GM12872 (cell line): ENCODE measurements at regions not wholly inside any gene's neighbourhood (a gene's known extent, or its start where the extent isn't known, plus 50 kb on each side); places are given as distances from the start of the nearest gene placed in this dataset.

Experiments used
- TF ChIP-seq, protein P1 (sequence below): IDR thresholded peaks from 3 replicates; pipeline ENCODE4 v1.5.1; 2011; ENCODE audit warnings: low read depth, mild to moderate bottlenecking, low read length, moderate library complexity; ENCODE audit not compliant: insufficient read depth

GRCh38 chr20:40915756-40916155 lies 112.9 kb upstream of the TOP1 start:
- TF ChIP-seq, protein P1, sequence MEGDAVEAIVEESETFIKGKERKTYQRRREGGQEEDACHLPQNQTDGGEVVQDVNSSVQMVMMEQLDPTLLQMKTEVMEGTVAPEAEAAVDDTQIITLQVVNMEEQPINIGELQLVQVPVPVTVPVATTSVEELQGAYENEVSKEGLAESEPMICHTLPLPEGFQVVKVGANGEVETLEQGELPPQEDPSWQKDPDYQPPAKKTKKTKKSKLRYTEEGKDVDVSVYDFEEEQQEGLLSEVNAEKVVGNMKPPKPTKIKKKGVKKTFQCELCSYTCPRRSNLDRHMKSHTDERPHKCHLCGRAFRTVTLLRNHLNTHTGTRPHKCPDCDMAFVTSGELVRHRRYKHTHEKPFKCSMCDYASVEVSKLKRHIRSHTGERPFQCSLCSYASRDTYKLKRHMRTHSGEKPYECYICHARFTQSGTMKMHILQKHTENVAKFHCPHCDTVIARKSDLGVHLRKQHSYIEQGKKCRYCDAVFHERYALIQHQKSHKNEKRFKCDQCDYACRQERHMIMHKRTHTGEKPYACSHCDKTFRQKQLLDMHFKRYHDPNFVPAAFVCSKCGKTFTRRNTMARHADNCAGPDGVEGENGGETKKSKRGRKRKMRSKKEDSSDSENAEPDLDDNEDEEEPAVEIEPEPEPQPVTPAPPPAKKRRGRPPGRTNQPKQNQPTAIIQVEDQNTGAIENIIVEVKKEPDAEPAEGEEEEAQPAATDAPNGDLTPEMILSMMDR, result no peak

DNA sequence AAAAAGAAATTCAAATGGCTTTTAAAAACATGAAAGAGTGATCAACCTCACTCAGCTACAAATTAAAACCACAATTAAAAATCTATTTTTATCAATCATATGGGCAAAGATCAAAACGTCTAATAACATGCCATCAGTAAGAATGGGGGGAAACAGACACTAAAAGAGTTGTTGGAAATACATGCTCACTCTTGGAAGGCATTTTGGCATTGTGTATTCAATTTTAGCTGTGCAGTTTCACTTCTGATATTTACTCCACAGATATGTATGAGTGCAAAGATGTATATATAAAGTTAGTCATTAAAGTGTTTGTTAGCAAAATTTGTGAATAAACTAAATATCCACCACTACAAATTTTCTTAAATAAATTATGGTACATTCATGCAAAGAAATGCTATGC lies 112.3 kb upstream of the TOP1 start:
- TF ChIP-seq, protein P1, result no peak

DNA sequence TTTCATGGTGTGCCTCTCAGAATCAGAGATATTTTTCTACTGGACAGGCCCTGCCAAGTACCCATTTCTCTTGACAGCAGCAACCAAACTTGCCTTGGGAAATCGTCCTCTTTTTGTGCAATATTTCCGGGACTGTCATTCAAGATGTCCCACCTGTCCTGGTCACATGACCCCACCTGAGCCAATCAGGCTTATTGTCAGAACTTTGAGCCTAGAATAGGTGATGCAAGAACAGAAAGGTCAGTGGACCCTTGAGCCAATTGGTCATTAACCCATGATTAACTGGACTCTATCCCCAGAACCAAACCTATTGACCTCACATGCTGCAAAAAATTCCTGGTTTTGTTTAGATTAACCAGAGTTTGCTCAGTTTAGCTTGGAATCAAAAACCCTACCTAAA lies 108.3 kb upstream of the TOP1 start:
- TF ChIP-seq, protein P1, result no peak

GRCh38 chr20:40922865-40923264 lies 105.8 kb upstream of the TOP1 start:
- TF ChIP-seq, protein P1, result no peak

- TF ChIP-seq, protein P1, result no peak
Measured at GRCh38 chr20:40925829-40926510, 102.7 kb upstream of the TOP1 start.

DNA sequence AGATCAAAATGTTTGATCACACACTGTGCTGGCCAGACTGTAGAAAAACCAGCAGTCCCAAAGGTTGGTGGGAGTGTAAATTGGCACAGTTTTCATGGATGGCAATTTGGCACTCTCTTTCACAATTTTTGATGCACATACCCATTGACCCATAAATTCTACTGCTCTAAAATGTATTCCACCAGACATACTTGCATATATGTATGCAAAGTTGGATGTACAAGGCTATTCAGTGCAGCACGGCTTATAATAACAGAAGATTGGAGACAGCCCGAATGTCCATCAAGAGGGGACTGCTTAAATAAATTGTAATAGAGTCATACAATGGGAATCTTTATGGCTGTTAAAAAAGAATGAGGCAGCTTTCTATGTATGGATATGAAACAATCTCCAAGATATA lies 101.7 kb upstream of the TOP1 start:
- TF ChIP-seq, protein P1, result no peak

GRCh38 chr20:40930561-40930960 lies 98.1 kb upstream of the TOP1 start:
- TF ChIP-seq, protein P1, result no peak
